ENCODE measurements at regions not wholly inside any gene's neighbourhood (a gene's known extent, or its start where the extent isn't known, plus 50 kb on each side); places are given as distances from the start of the nearest gene placed in this dataset.

DNA sequence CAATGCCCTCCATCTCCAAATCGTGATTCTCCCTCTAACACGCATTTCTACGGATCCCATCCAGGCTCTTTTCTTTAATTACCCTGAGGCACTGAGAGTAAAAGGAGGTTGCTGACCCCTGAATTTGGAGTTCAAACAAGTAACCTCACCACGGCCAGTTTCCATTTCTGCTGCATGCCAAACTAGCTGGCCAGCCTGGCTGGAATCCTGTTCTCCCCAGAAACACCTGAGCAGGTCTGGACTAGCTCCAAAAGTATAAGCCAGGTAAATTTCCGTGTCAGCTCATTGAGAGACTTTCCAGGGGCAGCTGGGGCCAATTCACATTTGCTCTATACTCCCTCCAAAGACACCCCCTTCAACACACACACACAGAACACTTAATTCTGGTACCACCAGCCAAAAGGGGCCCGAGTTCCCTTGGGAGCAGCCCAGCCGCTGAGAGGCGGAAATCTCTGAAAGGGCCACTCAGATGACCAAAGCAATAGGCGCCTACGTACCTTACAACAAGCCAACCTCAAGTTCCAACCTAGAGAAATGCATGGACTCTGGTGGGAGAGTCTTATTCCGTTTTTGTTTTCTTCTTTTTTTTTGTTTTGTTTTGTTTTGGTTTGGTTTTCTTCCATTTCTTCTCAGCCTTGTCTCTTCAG lies 131.4 kb downstream of the NDUFA12 start:
- Mint-ChIP-seq H3K27me3 (peaks cover 72% of the 10 kb centered on the region), H3K9me3 (no peaks in the 10 kb centered on the region), H3K4me1 (peaks cover 15% of the 10 kb centered on the region), H3K36me3 (no peaks in the 10 kb centered on the region), H3K4me3 (no peak overlapping the region), H3K27ac (no peak overlapping the region)
- DNase-seq: no peak

DNA sequence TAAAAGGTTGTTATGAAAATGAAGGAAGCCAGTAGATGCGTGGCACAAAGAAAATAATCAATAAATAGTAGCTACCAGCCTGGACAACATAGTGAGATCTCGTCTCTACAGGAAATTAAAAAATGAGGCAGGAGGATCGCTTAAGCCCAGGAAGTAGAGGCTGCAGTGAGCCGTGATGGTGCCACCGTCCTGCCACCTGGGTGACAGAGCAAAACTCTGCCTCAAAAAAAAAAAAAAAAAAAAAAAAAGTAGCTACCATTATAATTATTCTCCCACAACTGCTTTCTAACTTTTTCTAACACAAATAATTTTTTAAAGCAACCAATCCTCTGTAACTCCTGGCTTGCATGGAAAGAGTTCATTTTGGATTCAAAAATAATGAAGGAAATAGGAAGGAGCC lies 133.0 kb downstream of the NDUFA12 start:
- DNase-seq: no peak
- peaks cover 14% of the 10 kb centered on the region for H3K4me1 Mint-ChIP-seq
- no peak overlapping the region for H3K4me3 Mint-ChIP-seq
- H3K27ac Mint-ChIP-seq: no peak overlapping the region
- peaks cover 56% of the 10 kb centered on the region for H3K27me3 Mint-ChIP-seq
- H3K9me3 Mint-ChIP-seq: no peaks in the 10 kb centered on the region
- no peaks in the 10 kb centered on the region for H3K36me3 Mint-ChIP-seq

DNA sequence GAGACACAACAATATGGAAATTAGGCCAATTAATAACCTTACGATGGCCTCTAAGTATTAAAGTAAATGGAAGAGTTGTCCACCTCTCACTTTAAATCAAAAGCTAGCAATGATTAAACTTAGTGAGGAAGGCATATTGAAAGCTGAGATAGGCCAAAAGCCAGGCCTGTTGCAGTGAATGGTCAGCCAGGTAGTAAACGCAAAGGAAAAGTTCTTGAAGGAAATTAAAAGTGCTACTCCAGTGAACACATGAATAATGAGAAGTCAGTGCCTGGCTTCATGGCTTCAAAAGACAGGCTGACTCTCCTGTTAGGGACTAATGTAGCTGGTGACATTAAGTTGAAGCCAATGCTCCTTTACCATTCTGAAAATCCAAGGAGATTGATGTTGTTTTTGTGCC lies 135.3 kb downstream of the NDUFA12 start:
- Mint-ChIP-seq H3K4me1 (no peaks in the 10 kb centered on the region), H3K27ac (no peak overlapping the region), H3K27me3 (peaks cover 38% of the 10 kb centered on the region), H3K9me3 (peaks cover 2% of the 10 kb centered on the region), H3K36me3 (peaks cover 2% of the 10 kb centered on the region), H3K4me3 (no peak overlapping the region)
- no peak for DNase-seq

DNA sequence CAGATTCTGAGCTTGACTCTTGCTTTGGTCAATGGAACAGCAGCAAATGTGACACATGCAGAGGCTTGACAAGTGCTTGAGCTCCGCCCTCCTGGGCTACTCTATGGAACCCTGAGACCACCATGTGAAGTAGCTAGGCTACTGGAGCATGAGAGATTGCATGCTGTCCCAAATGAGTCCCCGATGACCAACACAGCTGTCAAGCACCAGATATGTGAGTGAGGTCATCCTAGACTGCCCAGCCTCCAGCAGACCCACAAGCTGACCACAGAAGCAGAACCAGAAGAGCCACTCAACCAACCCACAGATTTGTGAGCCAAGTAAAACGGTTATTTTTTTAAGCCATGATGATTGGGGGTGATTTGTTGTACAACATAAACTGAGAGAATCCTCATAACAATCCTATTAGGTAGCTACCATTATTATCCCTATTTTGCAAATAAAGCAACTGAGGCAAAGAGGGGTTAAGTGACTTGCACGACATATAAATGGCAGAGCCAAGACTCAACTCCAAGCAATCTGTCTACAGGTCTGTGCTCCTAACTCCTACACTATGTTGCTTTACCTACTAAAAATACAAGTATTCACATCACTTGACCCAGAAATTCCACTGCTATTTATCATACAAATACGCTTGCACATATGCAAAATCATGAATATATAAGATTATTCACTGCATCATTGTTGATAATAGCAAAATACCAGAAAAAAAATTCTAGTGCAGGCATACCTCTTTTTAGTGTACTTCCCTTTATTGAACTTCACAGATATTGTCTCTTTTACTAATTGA lies 136.2 kb downstream of the NDUFA12 start:
- no peak for DNase-seq
- H3K9me3 Mint-ChIP-seq: peaks cover 2% of the 10 kb centered on the region
- peaks cover 2% of the 10 kb centered on the region for H3K36me3 Mint-ChIP-seq
- H3K27me3 Mint-ChIP-seq: peaks cover 32% of the 10 kb centered on the region
- no peak overlapping the region for H3K27ac Mint-ChIP-seq
- no peaks in the 10 kb centered on the region for H3K4me1 Mint-ChIP-seq
- no peak overlapping the region for H3K4me3 Mint-ChIP-seq

DNA sequence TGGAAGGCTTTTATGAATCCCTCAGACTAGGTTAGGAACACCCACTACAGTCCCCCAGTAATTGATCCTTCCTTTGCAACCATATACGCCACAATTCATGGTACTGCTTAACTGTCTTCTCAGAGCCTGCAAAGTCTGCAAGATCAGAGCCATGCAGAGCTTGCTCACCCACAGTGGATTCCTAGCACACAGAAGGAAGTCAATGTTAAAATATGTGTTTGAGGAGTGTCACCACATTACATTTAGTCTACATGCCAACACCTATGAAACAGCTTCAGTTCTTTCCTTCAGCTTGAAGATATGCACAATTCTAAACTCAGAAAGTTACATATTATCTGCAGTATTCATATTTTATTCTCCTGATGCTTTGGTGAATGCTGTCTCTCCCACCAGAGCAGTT lies 138.5 kb downstream of the NDUFA12 start:
- H3K27ac Mint-ChIP-seq: no peak overlapping the region
- no peaks in the 10 kb centered on the region for H3K4me1 Mint-ChIP-seq
- no peak overlapping the region for H3K4me3 Mint-ChIP-seq
- peaks cover 10% of the 10 kb centered on the region for H3K27me3 Mint-ChIP-seq
- peaks cover 2% of the 10 kb centered on the region for H3K36me3 Mint-ChIP-seq
- no peak for DNase-seq
- peaks cover 2% of the 10 kb centered on the region for H3K9me3 Mint-ChIP-seq

DNA sequence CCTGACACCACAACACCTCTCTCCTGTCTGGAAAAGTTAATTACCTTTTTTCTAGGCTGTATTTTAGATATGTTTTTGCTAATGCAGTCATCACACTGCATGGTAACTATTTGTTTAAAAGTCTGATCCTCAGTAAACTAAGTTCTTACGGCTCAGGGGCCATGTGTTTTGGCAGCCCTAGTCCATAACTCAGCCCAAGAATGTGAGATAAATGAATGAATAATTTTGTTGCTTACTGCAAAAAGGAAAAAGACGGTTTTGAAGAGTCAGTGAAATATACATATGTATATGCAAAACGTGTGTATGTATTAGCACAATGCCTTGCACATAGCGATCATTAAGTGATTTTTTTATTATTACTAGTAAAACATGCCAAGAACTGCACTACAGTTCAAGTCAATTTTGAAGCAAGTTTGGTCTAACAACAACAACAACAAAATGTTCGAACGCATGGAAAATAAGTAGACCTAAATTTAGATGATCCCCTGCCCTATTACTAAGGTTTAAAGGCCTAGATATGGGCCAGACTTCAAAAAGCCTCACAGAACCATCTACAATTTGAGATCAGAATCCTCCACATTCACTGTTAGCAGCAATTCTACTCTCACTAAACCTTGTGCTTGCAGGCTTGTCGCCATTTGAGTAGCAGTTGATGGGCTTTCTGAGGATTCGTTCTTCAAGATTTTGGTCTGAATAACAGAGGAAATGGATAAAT lies 140.0 kb downstream of the NDUFA12 start:
- H3K27ac Mint-ChIP-seq: no peak overlapping the region
- H3K36me3 Mint-ChIP-seq: peaks cover 2% of the 10 kb centered on the region
- peaks cover 2% of the 10 kb centered on the region for H3K9me3 Mint-ChIP-seq
- H3K4me1 Mint-ChIP-seq: no peaks in the 10 kb centered on the region
- no peak for DNase-seq
- no peaks in the 10 kb centered on the region for H3K27me3 Mint-ChIP-seq
- no peak overlapping the region for H3K4me3 Mint-ChIP-seq

DNA sequence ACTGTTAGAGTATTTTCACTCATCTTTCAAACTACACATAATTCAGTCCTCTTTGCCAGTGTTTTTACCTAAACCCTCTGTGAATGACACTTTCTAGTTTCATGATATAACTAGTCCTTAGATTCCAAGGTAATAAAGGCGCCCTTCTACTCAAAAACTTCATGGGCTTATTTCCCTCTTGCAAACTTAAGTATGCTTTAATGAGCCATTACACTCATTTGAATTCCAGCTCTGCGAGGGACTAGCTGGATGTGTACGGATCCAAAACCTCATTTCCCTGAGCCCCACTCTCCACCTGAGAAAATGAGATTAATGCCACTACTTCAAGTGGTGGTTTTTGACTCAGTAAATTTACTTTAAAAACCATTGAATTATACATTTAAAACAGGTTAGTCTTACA lies 141.1 kb downstream of the NDUFA12 start:
- H3K9me3 Mint-ChIP-seq: peaks cover 2% of the 10 kb centered on the region
- DNase-seq: no peak
- H3K4me1 Mint-ChIP-seq: no peaks in the 10 kb centered on the region
- peaks cover 2% of the 10 kb centered on the region for H3K36me3 Mint-ChIP-seq
- H3K27ac Mint-ChIP-seq: no peak overlapping the region
- no peaks in the 10 kb centered on the region for H3K27me3 Mint-ChIP-seq
- H3K4me3 Mint-ChIP-seq: no peak overlapping the region

DNA sequence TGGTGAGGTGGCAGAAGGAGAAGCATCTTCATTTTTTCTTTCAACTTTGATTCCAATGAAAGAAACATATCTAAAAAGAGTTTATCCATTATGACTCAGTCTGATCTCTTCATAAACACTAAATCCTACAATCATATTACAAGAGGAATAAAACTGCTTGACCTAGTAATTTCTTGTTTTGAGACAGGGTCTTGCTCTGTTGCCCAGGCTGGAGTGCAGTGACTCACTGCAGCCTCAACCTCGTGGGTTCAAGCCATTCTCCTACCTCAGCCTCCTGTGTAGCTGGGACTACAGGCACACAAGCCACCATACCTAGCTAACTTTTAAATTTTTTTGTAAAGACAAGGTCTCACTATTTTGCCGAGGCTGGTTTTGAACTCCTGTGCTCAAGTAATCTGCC lies 147.2 kb downstream of the NDUFA12 start:
- H3K4me3 Mint-ChIP-seq: no peak overlapping the region
- DNase-seq: no peak
- H3K27ac Mint-ChIP-seq: no peak overlapping the region
- peaks cover 2% of the 10 kb centered on the region for H3K4me1 Mint-ChIP-seq
- H3K9me3 Mint-ChIP-seq: no peaks in the 10 kb centered on the region
- peaks cover 20% of the 10 kb centered on the region for H3K27me3 Mint-ChIP-seq
- H3K36me3 Mint-ChIP-seq: no peaks in the 10 kb centered on the region

DNA sequence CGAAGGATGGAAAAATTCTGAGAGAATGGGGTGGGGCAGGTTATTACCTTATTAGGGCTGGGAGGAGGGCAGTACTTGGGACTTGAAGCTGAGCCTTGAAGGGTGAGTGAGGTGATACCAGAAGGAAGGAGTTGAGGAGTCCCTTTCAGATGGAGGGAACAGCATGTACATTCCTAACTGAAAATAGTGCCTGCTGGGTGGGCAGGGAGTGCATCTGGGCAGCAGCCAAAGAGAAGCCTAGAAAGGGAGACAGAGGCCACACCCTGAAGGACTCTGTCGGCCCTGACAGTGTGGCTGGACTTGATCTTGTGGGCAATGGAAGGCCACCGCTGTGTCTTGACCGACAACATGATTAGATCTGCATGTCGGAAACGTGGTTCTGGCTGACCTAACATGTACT lies 147.6 kb downstream of the NDUFA12 start:
- Mint-ChIP-seq H3K4me3 (no peak overlapping the region), H3K36me3 (no peaks in the 10 kb centered on the region), H3K27ac (no peak overlapping the region), H3K4me1 (peaks cover 2% of the 10 kb centered on the region), H3K9me3 (no peaks in the 10 kb centered on the region), H3K27me3 (peaks cover 22% of the 10 kb centered on the region)
- DNase-seq: no peak

DNA sequence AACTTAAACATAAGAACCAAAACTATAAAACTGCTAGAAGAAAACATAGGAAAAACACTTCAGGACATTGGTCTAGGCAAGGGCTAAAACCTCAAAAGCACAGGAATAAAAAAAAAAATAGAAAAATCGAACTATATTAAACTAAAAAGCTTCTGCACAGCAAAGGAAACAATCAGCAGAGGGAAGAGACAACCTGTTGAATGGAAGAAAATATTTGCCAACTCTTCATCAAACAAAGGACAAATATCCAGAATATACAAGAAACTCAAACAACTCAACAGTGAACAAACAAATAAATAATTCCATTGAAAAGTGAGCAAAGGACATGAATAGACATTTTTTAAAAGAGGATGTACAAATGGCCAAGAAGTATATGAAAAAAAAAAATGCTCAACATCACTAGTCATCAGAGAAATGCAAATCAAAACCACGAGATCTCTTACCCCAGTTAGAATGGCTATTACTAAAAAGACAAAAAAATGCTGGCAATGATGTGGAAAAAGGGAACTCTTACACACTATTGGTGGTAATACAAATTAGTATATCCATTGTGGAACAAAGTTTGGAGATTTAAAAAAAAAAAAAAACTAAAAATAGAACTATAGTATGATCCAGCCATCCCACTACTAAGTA lies 152.0 kb downstream of the NDUFA12 start:
- H3K9me3 Mint-ChIP-seq: no peaks in the 10 kb centered on the region
- H3K36me3 Mint-ChIP-seq: no peaks in the 10 kb centered on the region
- H3K4me3 Mint-ChIP-seq: no peak overlapping the region
- H3K27me3 Mint-ChIP-seq: peaks cover 26% of the 10 kb centered on the region
- DNase-seq: no peak
- H3K4me1 Mint-ChIP-seq: peaks cover 2% of the 10 kb centered on the region
- H3K27ac Mint-ChIP-seq: no peak overlapping the region

DNA sequence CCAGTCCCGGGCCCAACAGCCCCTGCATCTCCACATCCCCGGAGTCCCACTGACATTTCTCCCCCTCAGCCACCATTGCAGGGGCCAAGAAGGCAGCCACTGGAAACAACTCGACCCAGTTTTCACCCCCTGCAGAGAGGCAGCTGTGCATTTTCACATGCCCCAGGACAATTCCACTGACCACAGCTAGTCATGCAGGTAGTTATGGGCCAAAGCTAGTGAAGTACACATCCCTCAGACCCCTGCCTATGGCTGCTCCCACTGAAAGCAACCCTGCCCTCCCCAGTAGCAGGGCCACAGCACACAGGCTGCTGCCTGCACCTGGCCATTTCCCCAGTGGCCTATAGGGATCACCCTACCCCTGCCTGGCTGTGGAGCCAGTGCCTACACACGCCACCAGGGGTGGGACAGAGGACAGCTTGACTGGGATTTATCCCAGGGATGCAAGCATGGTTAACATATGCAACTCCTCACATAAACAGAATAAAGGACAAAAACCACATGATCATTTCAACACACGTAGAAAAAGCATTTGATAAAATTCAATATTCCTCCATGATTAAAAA lies 154.0 kb downstream of the NDUFA12 start:
- Mint-ChIP-seq H3K9me3 (no peaks in the 10 kb centered on the region), H3K4me3 (no peak overlapping the region), H3K36me3 (no peaks in the 10 kb centered on the region), H3K27me3 (peaks cover 22% of the 10 kb centered on the region), H3K4me1 (no peaks in the 10 kb centered on the region), H3K27ac (no peak overlapping the region)
- DNase-seq: no peak

DNA sequence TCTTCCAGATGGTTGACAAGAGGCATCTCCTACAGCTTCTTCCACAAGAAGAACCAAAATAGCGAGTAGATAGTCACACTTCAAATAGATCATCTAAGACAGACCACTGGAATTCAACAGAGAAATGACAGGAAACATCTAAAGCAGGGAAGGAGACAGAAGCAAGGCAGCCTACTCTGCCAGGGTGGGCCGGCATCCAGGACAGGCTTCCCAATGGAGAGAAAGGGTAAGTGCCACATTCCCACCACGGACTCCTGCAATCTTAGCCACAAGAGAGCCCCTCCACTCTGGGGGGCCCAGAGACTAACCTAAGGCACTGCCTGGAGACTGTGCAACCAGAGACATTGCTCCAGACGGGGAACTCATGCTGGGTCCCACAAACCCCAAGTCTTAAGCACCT lies 154.5 kb downstream of the NDUFA12 start:
- Mint-ChIP-seq H3K27ac (no peak overlapping the region), H3K4me3 (no peak overlapping the region)

DNA sequence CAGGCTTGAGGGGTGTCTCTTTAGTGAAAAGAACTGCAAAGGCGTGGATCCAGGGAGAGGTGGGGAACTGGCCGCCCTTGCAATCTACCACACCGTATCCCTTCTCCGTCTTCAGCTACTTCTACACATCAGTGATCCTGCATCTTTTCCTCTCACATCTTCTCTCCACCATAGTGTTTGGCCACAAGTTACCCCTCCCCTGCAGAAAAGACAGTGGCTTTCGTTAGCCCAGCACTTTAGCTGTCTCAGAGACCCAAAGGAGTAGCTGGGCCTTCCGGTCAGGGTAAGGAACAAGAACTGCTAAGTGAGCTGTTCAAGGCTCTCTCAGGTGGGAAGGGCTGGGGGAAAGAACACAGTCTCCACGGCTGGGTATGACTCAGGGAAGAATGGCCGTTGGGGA lies 158.4 kb downstream of the NDUFA12 start:
- no peak for DNase-seq
- H3K27me3 Mint-ChIP-seq: peaks cover 7% of the 10 kb centered on the region
- H3K4me3 Mint-ChIP-seq: no peak overlapping the region
- no peaks in the 10 kb centered on the region for H3K36me3 Mint-ChIP-seq
- no peaks in the 10 kb centered on the region for H3K4me1 Mint-ChIP-seq
- no peak overlapping the region for H3K27ac Mint-ChIP-seq
- H3K9me3 Mint-ChIP-seq: no peaks in the 10 kb centered on the region

More for the DNA sequence above, 154.5 kb downstream of the NDUFA12 start:
- H3K27me3 Mint-ChIP-seq: peaks cover 22% of the 10 kb centered on the region
- DNase-seq: no peak
- no peaks in the 10 kb centered on the region for H3K4me1 Mint-ChIP-seq
- no peaks in the 10 kb centered on the region for H3K36me3 Mint-ChIP-seq
- H3K9me3 Mint-ChIP-seq: no peaks in the 10 kb centered on the region

DNA sequence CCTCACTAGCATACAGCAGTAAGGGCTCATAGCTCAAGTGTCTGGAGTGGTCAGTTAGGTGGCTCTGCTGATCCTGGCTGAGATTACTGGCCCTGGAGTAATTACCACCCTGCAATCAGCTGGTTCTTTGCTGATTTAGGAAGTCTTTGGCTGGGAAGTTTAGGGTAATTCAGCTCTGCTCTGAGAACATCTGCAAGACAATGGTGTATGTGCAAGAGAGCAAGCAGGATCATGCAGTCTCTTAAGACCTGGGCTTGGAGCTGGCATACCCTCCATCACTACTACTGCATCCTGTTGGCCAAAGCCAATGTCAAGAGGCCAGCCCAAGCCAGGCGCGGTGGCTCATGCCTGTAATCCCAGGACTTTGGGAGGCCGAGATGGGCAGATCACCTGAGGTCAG lies 159.0 kb downstream of the NDUFA12 start:
- no peak overlapping the region for H3K27ac Mint-ChIP-seq
- H3K4me3 Mint-ChIP-seq: no peak overlapping the region
- no peaks in the 10 kb centered on the region for H3K36me3 Mint-ChIP-seq
- H3K27me3 Mint-ChIP-seq: peaks cover 7% of the 10 kb centered on the region
- no peaks in the 10 kb centered on the region for H3K9me3 Mint-ChIP-seq
- H3K4me1 Mint-ChIP-seq: no peaks in the 10 kb centered on the region
- DNase-seq: no peak

Measured in activated naive CD8-positive, alpha-beta T cell treated with anti-CD3 and anti-CD28 coated beads for 36 hours (primary cell).